HG02970 (cell line): ENCODE measurements at regions not wholly inside any gene's neighbourhood (a gene's known extent, or its start where the extent isn't known, plus 50 kb on each side); places are given as distances from the start of the nearest gene placed in this dataset.
A peak's percentile ranks its signal among the peaks of the same experiment; 100 is the strongest.

Experiments
- ATAC-seq: cut with Tn5 transposase; IDR thresholded peaks from one replicate; pipeline ENCODE4 v1.9.1; 2021; ENCODE audit warnings: mild to moderate bottlenecking, moderate library complexity, moderate number of reproducible peaks; ENCODE audit not compliant: unreplicated experiment, low FRiP score

GRCh38 chr4:167469436-167469835 lies 235.1 kb upstream of the SPOCK3 start:
- no peak for ATAC-seq

GRCh38 chr4:167475951-167476350 lies 241.7 kb upstream of the SPOCK3 start:
- ATAC-seq = no peak

GRCh38 chr4:167492007-167492406 lies 257.7 kb upstream of the SPOCK3 start:
- ATAC-seq = no peak

GRCh38 chr4:167509551-167509950 lies 275.3 kb upstream of the SPOCK3 start:
- ATAC-seq = no peak

GRCh38 chr4:167524091-167524490 lies 289.8 kb upstream of the SPOCK3 start:
- no peak for ATAC-seq

GRCh38 chr4:167537761-167538160 lies 303.5 kb upstream of the SPOCK3 start:
- no peak for ATAC-seq

- ATAC-seq = no peak
Measured at GRCh38 chr4:167541286-167541685, 307.0 kb upstream of the SPOCK3 start.

- no peak for ATAC-seq
Measured at GRCh38 chr4:167544391-167544790, 310.1 kb upstream of the SPOCK3 start.

- ATAC-seq = no peak
Measured at GRCh38 chr4:167550021-167550420, 315.7 kb upstream of the SPOCK3 start.

- ATAC-seq = peak; percentile 98
Measured at GRCh38 chr4:167555338-167556022, 321.2 kb upstream of the SPOCK3 start.

- ATAC-seq = no peak
Measured at GRCh38 chr4:167578906-167579305, 344.6 kb upstream of the SPOCK3 start.

- ATAC-seq = no peak
Measured at GRCh38 chr4:167581449-167581965, 347.2 kb upstream of the SPOCK3 start.

GRCh38 chr4:167587361-167587760 lies 353.1 kb upstream of the SPOCK3 start:
- ATAC-seq = no peak

- no peak for ATAC-seq
Measured at GRCh38 chr4:167595898-167596297, 361.6 kb upstream of the SPOCK3 start.

GRCh38 chr4:167602157-167602556 lies 367.9 kb upstream of the SPOCK3 start:
- no peak for ATAC-seq

- no peak for ATAC-seq
Measured at GRCh38 chr4:167606551-167606950, 372.3 kb upstream of the SPOCK3 start.

GRCh38 chr4:167613381-167613780 lies 379.1 kb upstream of the SPOCK3 start:
- no peak for ATAC-seq

GRCh38 chr4:167614866-167615265 lies 380.6 kb upstream of the SPOCK3 start:
- no peak for ATAC-seq

- no peak for ATAC-seq
Measured at GRCh38 chr4:167616476-167616875, 382.2 kb upstream of the SPOCK3 start.

- ATAC-seq = peak; percentile 70
Measured at GRCh38 chr4:167622481-167623240, 388.4 kb upstream of the SPOCK3 start.

GRCh38 chr4:167623241-167623572 lies 388.9 kb upstream of the SPOCK3 start:
- no peak for ATAC-seq

GRCh38 chr4:167629272-167629671 lies 395.0 kb upstream of the SPOCK3 start:
- ATAC-seq = no peak
